ENCODE measurements at regions not wholly inside any gene's neighbourhood (a gene's known extent, or its start where the extent isn't known, plus 50 kb on each side); places are given as distances from the start of the nearest gene placed in this dataset.

- TF ChIP-seq CTCF (IDR thresholded peaks at IDR 0.05) (no peak), POLR2A (IDR thresholded peaks at IDR 0.05) (no peak)
Measured at GRCh38 chr14:83860631-83861155, 1669.3 kb upstream of the FLRT2 start.
